GM21825 (cell line): ENCODE measurements at regions not wholly inside any gene's neighbourhood (a gene's known extent, or its start where the extent isn't known, plus 50 kb on each side); places are given as distances from the start of the nearest gene placed in this dataset.
"Not testable (repeated sequence)": the region's sequence is repeated elsewhere in the genome, so short reads cannot be mapped to it uniquely, and the experiment has no call there.

ENCODE experiments used
- ATAC-seq: cut with Tn5 transposase; IDR thresholded peaks from one replicate; pipeline ENCODE4 v1.9.1; 2021; ENCODE audit warnings: mild to moderate bottlenecking, moderate library complexity; ENCODE audit not compliant: unreplicated experiment

DNA sequence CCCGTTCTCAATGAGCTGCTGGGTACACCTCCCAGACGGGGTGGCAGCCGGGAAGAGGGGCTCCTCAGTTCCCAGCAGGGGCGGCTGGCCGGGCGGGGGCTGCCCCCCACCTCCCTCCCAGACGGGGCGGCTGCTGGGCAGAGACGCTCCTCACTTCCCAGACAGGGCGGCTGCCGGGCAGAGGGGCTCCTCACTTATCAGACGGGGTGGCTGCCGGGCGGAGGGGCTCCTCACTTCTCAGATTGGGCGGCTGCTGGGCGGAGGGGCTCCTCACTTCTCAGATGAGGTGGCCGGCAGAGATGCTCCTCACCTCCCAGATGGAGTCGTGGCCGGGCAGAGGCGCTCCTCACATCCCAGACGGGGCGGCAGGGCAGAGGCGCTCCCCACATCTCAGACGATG, 559.0 kb downstream of the CD109 start:
- ATAC-seq, result not testable (repeated sequence)

DNA sequence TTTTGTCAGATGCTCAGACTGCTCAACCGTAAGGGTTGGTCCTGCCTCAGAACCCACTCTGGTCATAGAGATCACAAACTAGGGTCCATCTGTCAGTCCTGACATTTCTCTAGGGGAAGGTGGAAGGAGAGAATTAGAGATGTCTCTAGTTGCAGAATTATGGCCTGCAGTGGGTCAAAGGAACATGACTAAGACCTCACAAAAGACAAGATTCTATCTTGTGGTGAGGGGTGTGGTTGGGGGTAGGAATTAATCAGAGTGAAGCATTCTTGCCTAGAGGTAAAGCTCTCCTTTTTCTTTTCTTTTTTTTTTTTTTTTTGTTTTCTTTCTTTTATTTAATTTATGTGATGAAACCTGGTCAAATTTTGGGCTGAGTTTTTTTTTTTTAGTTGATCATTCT, 558.1 kb downstream of the CD109 start:
- ATAC-seq, result not testable (repeated sequence)

DNA sequence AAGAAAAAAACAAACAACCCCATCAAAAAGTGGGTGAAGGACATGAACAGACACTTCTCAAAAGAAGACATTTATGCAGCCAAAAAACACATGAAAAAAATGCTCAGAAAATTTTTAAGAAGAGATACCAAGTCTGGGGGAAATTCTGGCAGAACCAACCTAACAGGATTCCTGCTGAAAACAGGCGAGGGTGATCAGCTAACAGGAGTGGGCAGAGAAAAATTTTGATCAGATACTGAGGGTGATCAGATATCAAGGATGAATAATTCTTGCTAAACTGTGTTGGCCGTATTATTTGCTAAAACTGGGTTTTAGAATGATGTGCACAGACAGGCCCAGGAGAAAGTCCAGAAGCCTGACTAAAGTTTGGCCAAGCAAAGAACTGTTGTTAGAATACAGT, 557.3 kb downstream of the CD109 start:
- no peak for ATAC-seq

DNA sequence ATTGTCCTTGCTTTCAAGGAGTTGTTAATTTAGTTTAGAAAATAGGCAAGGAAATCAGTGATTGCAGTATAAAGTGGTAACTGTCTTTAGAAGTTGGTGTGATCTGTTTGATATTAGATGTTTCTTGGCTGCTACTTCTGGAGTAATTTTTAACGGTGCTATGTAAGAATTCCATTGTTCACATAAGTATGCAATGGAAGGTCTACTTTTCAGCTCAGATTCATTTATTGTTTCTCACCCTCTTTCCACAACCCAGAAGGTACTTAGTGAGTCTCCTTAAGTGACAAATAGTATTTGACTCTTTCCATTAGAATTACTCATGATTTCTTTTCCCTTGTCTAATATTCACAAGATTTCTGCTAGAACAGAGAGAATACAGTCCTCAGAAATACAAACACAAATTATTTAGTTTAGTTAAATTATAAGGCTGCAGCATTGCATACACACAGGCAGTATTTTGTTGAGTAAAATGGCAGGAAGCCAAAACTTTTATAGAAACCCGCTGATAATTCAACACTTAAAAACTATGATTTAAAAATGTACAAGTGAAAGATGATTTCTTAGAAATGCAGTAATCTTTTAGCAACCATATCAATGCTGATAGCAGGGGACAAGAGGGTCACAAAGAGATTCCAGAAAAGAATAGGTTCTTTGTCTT, 554.3 kb downstream of the CD109 start:
- no peak for ATAC-seq

DNA sequence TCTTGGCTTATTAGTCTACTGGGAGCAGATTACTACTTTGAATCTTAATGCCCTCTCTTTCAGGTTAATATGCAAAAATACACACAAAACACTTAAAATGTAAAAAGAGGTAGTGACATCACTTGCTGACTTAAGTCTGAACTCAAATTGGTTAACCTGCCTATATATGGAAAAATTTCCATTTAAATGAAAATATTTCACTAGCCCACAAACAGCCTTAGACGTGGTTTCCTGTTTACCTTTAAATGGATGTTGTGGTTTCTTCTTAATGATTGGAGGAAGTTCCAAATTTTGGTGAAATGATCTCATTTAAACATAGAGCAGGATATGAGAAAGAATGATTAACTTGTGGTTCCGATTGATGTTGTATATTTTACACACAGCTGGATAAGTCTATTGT, 553.7 kb downstream of the CD109 start:
- peak; percentile 77 for ATAC-seq

DNA sequence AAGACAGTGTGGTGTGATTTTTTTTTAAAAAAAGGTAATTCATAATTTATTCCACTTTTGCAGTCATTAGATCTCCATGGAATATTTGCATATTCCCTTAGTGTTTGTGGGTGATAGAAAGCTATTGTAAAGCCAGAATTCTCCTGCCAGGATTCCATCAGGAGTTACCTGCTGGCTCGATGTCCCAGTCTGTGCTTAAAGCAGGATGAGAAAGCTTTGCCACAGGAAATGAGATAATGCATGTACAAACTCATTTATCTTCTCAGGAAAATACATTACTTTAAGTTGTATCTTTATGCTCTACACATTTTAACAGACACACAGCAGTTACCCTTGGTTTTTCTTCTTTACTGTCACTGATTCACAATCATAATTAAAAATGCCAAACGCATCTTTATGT, 553.0 kb downstream of the CD109 start:
- ATAC-seq, result no peak

DNA sequence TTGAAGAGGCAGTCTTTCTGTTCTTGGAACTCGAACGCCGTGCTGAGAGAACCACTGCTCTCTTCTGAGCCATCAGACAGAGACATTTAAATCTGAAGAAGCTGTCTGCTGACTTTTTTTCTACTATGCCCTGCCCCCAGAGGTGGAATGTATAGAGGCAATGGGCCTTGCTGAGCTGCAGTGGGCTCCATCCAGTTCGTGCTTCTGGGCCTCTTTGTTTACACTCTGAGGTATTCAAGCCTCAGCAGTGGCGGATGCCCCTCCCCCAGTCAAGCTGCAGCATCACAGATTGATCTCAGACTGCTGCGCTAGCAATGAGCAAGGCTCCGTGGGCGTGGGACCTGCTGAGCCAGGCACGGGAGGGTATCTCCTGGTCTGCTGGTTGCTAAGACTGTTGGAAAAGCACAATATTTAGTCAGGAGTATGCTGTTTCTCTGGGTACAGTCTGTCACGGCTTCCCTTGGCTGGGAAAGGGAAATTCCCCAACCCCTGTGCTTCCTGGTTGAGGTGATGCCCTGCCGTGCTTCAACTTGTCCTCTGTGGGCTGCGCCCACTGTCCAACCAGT, 526.8 kb downstream of the CD109 start:
- ATAC-seq, result no peak

DNA sequence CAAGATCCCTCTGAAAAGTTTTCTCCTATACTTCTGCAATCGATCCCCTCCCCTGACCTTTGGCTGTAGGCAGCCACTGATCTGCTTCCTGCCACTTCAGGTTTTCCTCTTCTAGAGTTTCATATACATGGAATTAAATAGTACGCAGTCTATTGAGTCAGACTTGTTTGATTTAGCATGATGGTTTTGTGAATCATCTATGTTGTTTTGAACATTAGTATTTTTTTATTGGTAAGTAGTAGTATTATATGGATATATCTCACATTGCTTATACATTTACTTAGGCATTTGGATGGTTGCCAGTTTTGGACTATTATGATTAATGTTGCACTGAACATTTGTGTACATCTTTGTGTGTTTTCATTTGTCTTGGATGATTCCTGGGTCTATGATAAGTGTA, 518.0 kb downstream of the CD109 start:
- ATAC-seq, result no peak

DNA sequence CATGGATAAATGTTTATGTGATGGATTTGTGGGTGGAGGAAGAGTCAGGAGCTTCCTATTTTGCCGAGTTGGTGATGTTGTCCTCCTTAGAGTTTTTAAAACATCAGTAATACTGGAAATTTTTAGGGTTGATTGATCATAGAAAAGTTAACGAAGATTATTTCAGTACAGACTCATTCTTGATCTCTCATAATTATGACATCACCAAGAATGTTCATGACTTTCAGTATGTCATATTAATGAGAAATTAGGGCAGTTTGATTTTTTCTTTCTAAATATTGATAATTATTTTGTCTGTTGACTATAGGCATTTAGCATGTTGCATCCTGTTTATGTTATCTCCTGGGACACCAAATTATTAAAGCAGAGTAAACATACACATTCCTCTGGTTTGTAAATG, 512.2 kb downstream of the CD109 start:
- ATAC-seq, result no peak

DNA sequence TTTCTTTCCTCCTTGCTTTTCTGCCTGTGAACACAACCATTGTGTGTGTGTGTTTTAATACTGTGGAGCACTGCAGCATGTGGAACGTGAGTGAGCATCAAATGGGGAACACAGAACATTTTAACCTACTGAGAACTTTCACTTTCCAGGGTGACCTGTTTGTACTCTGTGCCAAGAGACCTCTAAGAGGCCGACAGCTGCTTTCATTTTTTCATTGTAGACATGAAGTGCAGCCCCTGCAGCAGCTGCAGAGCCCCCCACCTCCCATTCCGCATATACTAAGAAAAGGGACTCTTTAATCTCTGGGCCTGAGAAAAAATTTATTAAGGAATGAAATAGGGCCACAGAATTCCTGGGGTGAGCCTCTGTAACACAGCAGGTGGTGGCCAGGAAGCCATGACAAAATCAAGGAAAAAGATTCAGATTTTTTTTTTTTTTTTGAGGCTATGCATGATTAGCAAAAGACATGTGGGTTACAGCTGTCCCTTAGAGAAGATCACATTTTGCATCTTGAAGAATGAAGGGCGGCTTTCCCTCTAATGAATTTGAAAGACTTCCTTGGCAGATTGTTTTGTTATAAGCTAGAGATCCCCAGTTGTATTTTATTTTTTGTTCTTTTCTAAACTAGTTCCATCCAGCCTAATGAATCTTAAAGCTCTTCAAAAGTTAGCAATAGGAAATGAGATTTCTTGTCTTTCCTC, 503.4 kb downstream of the CD109 start:
- ATAC-seq, result no peak

DNA sequence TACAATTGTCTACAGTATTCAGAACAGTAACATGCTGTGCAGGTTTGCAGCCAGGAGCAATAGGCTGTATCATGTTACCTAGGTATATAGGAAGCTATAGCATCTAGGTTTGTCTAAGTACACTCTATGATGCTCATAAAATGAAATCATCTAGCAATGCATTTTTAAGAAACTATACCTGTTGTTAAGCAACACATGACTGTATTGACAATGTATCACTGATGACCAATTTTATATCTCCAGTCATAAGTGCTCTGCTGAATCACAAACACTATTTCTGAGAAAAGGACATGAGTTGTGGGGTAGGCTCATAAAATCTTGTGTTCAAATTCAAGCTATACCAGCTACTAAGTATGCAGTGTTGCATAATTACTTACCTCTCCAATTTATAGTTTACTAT, 501.3 kb downstream of the CD109 start:
- no peak for ATAC-seq

DNA sequence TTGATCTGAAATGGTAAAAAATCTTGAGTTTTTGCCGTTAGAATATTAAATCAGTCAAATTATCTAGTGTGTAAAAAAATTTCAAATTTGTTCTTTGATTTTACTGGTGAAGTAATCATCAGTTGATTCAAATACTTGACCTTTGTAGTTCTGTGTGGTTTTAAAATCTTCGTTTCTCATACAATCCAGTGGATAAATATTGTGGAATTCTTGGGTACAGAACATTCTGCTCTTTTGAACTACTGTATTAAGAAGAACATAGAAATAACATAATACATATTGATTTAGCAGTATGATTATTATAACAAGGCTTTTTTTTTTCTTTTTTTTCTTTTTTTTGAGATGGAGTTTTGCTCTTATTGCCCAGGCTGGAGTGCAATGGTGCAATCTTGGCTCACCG, 491.8 kb downstream of the CD109 start:
- no peak for ATAC-seq

DNA sequence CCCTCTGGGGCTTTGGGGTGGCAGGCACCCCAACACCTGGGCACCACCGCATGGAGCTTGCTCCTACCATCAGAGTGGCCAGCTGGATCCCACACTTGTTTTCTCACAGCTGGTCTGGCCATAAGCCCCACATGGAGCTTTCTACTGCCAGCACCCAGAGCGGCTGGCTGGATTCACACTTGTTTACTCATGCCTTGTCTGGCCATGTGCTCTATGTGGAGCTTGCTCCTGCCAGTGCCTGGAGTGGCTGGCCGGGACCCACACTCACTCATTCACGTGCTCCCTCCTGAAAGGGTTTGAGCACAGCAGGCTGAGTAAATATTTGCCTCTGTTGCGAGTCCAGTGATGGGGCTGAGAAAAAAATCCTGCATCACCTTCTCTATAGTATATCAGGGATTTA, 487.0 kb downstream of the CD109 start:
- ATAC-seq, result no peak

DNA sequence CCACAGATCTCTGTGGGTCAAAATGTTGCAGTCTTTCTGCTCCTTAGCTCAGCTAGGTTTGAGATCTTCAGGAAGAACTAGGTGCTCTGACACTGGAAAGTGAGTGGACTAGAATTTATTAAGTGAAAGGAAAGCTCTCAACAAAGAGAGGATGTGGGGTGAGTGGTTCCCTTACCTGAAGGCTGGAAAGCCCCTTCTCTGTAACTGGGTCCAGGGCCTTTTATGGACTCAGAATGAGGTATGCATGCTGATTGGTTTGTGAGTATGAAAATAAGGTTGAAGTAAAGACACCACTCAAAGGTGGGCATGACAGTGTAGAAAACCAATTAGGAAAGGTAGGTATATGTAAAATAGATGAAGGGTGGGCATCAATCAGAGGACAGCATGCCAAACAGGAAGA, 485.5 kb downstream of the CD109 start:
- no peak for ATAC-seq

DNA sequence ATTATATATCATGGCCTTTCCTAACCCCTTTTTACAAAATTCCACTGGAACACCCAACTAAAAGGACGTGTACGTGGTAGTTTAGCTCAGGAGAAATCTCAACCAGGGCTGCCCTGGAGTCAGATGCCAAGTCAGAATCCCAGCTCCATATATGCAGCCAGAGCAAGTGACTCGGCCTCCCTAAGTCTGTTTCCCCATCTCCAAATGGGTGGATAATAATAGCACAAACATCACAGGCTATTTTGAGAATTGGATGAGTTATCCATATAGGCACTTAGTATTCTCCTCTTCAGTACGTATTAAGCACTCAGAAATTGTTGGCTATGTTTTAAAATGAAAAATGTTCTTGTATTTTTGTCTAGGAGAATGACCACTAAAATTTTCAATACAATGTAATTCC, 481.5 kb downstream of the CD109 start:
- no peak for ATAC-seq

DNA sequence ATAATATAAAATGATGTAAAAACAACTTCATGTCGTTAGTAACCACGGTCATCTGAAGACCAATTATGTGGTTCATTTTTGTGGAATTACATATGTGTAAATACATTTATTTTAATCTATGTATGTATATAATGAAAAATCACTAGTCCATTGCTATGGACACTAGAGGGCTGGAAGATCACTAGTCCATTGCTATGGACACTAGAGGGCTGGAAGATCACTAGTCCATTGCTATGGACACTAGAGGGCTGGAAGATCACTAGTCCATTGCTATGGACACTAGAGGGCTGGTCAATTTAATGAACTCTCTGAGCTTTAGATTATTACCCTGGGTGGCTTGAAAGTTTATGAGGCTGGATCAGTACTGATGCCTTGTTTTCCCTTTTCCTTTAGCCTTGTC, 474.5 kb downstream of the CD109 start:
- not testable (repeated sequence) for ATAC-seq

DNA sequence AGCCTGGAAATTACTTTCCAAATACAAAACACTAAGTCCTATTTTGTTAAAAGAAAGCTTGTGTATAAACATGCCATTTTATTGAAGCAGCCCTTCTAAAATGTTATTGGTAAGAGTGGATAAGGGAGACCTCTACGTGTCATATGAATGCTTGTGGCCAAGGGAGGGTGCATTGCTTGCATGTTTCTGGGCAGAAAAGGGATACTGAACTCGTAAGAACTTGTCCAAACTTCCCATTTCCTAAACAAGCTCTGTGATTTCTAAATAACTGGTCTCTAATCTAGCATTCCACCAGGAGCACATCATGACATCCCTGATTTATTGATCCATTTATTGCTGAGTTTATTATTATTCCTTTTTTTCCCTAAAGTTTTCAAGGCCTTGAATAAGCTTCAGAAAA, 474.1 kb downstream of the CD109 start:
- ATAC-seq, result no peak

DNA sequence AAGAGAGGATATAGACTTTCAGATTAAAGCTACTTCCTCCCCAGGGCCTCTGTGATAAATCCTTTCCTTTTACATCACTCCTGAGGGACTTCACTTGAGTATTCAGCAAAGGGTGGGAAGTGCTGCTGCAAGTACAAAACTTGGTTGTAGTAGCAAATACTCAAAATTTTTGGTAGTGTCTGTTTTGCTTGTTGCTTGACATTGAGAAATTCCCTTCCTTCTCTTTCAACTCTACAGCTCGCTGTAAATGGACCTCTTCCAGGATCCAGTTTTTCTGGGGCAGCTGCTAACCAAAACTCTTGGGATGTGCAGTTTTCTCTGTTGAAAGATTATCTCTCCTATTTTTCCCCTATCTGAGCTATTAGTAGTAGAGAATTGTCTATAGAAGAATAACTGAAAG, 472.0 kb downstream of the CD109 start:
- no peak for ATAC-seq

DNA sequence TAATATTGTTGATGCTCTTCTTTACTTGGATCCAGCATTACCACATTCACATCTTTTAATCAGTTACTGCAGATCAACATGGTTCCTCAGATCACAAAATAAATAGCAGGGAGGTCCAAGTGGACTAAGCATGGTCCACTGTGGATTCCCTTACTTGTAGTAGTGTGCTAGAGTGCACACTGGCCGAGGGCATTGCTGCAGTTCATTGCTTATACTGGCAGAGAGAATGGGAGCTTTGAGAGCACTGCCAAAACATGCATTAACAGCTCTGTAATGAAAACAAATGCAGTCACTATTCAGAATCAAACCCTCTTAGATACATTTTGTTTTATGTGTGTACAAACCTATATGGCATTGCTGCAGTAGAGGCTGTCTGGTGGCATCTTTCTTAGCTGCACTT, 471.5 kb downstream of the CD109 start:
- ATAC-seq, result no peak

DNA sequence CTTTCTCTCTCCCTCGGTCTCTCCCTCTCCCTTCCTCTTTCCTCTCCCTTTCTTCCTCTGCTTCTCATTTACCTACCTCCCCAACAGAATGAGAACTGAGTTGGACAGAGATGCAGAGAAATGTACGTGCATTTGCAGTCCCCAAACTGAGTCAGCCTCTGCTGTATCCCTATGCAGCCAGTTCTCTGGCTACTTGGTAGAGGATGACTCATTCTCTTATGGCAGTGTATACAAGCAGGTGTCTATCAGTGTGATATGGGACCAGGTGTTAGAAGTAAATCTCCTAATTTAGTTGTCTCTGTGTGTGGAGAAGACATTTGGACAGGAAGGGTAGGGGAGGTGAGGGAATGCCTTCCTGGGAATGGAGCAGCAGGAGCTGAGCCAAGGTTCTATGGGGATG, 470.8 kb downstream of the CD109 start:
- ATAC-seq, result no peak

DNA sequence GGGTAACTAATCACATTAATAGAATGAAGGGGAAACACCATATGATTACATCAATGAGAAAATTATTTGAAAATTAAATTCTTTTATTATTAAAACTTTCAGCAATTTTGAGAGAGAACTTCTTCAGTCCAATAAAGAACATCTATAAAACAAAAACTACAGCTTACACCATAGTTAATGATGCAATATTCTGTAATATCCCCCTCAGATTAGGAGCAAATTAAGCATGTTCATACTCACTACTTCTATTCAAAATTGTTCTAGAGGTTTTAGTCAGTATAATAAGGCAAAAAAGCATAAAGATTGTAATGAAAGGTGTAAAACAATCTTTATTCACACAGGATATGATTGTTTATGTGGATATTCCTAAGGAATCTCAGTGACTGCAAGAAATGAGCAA, 465.4 kb downstream of the CD109 start:
- no peak for ATAC-seq

DNA sequence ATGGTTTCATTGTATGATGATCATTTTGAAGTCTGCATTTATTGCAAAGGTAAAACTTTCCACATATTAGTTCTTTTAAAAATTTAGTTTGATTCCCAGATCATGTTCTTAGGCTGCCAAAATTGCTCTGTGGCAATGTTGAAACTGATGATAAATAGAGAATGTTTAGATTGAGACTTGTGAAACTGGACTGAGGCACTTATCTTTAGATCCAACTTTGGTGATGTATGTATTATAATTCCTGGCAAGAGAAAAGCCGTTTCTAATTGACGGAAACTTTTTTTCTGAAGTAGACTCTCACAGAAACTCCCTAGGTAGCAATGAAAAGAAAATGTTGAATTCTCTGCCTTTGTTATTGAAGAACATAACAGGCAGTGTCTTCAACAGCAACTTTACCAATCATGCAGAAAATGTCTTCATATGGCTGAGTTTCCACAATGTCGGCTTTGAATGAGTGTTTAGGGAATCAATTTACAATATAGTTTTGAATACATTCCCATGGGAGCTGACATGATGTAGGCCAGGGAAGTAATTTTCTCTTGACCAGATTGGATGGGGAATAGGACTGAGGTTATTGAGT, 456.2 kb downstream of the CD109 start:
- no peak for ATAC-seq
